ENCODE measurements at regions not wholly inside any gene's neighbourhood (a gene's known extent, or its start where the extent isn't known, plus 50 kb on each side); places are given as distances from the start of the nearest gene placed in this dataset.

- no peak for TF ChIP-seq CTCF (IDR thresholded peaks at IDR 0.05)
- ATAC-seq (ENCODE audit: low FRiP score) (no peak), DNase-seq (ENCODE audit: low spot score) (no peak)
Observed at GRCh38 chr14:39731912-39732311, 299.7 kb upstream of the FBXO33 start.

- DNase-seq (ENCODE audit: low spot score), result no peak
- TF ChIP-seq CTCF (IDR thresholded peaks at IDR 0.05), result no peak
- no peak for ATAC-seq (ENCODE audit: low FRiP score)
Observed at GRCh38 chr14:39726563-39726962, 294.3 kb upstream of the FBXO33 start.

- TF ChIP-seq CTCF (IDR thresholded peaks at IDR 0.05), result no peak
- DNase-seq (ENCODE audit: low spot score) (no peak), ATAC-seq (ENCODE audit: low FRiP score) (no peak)
Observed at GRCh38 chr14:39722547-39723273, 290.5 kb upstream of the FBXO33 start.

GRCh38 chr14:39716987-39717570, 284.8 kb upstream of the FBXO33 start:
- ATAC-seq (ENCODE audit: low FRiP score) (no peak), DNase-seq (ENCODE audit: low spot score) (no peak)
- no peak for TF ChIP-seq CTCF (IDR thresholded peaks at IDR 0.05)

GRCh38 chr14:39712293-39712999, 280.2 kb upstream of the FBXO33 start:
- no peak for TF ChIP-seq CTCF (IDR thresholded peaks at IDR 0.05)
- no peak for DNase-seq (ENCODE audit: low spot score)
- no peak for ATAC-seq (ENCODE audit: low FRiP score)

GRCh38 chr14:39704594-39704993, 272.4 kb upstream of the FBXO33 start:
- ATAC-seq (ENCODE audit: low FRiP score), result no peak
- TF ChIP-seq CTCF (IDR thresholded peaks at IDR 0.05), result no peak
- no peak for DNase-seq (ENCODE audit: low spot score)
